Progenitor cell of endocrine pancreas (in vitro differentiated cells): ENCODE measurements at regions not wholly inside any gene's neighbourhood (a gene's known extent, or its start where the extent isn't known, plus 50 kb on each side); places are given as distances from the start of the nearest gene placed in this dataset.
A peak's percentile ranks its signal among the peaks of the same experiment; 100 is the strongest.

ENCODE experiments used
- DNase-seq: peaks from one replicate; pipeline ENCODE4 v3.0.0; 2021; ENCODE audit warnings: low spot score; ENCODE audit not compliant: unreplicated experiment
- H3K27ac Mint-ChIP-seq: 2 replicates; pipeline ENCODE4 v1.8.0; 2021; ENCODE audit warnings: mild to moderate bottlenecking, moderate library complexity, mixed read lengths
- H3K27me3 Mint-ChIP-seq: 2 replicates; pipeline ENCODE4 v1.8.0; 2021; ENCODE audit warnings: mixed read lengths
- H3K36me3 Mint-ChIP-seq: 2 replicates; pipeline ENCODE4 v1.8.0; 2022; ENCODE audit warnings: mixed read lengths; ENCODE audit not compliant: insufficient read depth
- H3K4me1 Mint-ChIP-seq: 2 replicates; pipeline ENCODE4 v1.8.0; 2021; ENCODE audit warnings: low read depth, mixed read lengths
- H3K4me3 Mint-ChIP-seq: 2 replicates; pipeline ENCODE4 v1.8.0; 2021; ENCODE audit warnings: low read depth, mild to moderate bottlenecking, moderate library complexity, mixed read lengths
- H3K9me3 Mint-ChIP-seq: 2 replicates; pipeline ENCODE4 v1.8.0; 2021; ENCODE audit warnings: low read depth, mixed read lengths
- TF ChIP-seq, protein P1 (sequence below): fragments of 200-600 bp; sonication (generic); IDR thresholded peaks from one replicate; pipeline ENCODE4 v1.5.0; 2021; ENCODE audit warnings: antibody characterized with exemption, mild to moderate bottlenecking; ENCODE audit not compliant: unreplicated experiment

DNA sequence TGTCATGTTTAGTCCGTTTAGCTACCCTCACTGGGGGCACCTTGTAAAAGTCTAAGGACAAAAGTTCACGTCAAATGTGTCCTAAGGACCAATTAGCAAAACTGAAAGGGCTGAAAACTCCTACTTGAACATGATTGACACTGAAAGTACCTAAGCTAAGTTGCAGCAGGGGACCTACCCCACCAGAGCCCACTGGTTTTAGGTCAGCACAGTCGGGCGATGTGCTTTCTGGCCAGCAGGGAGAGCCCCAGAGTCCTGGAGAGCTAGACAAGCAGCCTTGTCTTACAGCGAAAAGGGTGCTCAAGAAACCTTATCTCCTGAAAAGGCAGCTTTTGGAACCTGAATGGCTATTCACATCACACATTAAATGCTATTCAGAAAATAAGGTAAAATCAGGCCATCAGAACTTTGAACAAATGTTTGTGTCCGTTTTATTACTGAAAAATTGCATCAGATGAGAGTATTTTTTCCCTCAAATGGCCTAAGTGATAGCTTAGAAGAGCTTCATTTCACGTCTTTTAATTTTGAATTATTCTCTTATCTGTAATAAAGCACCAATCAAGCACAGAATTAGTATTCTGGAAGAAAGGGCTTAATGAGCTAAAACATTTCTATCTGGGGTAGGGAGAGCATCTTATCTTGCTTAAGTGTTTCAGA, 52.2 kb upstream of the MKI67 start:
- H3K27me3 Mint-ChIP-seq, result peaks cover 3% of the 10 kb centered on the region
- peaks cover 4% of the 10 kb centered on the region for H3K36me3 Mint-ChIP-seq
- no peak overlapping the region for H3K27ac Mint-ChIP-seq
- H3K4me1 Mint-ChIP-seq, result no peaks in the 10 kb centered on the region
- no peak for DNase-seq
- no peak overlapping the region for H3K4me3 Mint-ChIP-seq
- H3K9me3 Mint-ChIP-seq, result peaks cover 28% of the 10 kb centered on the region
- TF ChIP-seq, protein P1, sequence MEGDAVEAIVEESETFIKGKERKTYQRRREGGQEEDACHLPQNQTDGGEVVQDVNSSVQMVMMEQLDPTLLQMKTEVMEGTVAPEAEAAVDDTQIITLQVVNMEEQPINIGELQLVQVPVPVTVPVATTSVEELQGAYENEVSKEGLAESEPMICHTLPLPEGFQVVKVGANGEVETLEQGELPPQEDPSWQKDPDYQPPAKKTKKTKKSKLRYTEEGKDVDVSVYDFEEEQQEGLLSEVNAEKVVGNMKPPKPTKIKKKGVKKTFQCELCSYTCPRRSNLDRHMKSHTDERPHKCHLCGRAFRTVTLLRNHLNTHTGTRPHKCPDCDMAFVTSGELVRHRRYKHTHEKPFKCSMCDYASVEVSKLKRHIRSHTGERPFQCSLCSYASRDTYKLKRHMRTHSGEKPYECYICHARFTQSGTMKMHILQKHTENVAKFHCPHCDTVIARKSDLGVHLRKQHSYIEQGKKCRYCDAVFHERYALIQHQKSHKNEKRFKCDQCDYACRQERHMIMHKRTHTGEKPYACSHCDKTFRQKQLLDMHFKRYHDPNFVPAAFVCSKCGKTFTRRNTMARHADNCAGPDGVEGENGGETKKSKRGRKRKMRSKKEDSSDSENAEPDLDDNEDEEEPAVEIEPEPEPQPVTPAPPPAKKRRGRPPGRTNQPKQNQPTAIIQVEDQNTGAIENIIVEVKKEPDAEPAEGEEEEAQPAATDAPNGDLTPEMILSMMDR, result peak; percentile 58

GRCh38 chr10:128180843-128181242, 54.6 kb upstream of the MKI67 start:
- Mint-ChIP-seq H3K9me3 (peaks cover 14% of the 10 kb centered on the region), H3K4me3 (no peak overlapping the region), H3K36me3 (peaks cover 1% of the 10 kb centered on the region), H3K4me1 (no peaks in the 10 kb centered on the region), H3K27me3 (peaks cover 10% of the 10 kb centered on the region), H3K27ac (no peak overlapping the region)
- TF ChIP-seq, protein P1, result no peak
- no peak for DNase-seq

DNA sequence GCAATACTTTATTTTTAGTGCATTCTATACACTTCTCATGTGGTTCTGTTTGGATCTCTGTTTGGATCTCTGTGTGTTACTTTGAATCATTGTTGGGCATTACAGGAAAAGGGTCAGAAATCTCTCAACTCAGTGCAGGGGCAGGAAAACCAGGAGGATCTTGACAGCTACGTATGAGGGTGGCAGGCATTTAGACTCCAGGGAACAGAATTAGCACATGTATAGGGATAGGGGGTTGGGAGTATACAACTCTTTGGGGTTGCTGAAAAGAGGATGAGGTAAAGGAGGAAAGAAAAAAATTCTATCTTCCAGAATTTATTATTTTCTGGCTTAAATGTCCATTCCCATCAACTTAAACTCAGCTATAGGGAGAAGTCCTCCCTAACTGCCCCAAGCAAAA, 59.4 kb upstream of the MKI67 start:
- H3K36me3 Mint-ChIP-seq, result peaks cover 1% of the 10 kb centered on the region
- no peaks in the 10 kb centered on the region for H3K4me1 Mint-ChIP-seq
- peaks cover 20% of the 10 kb centered on the region for H3K27me3 Mint-ChIP-seq
- no peak overlapping the region for H3K27ac Mint-ChIP-seq
- peaks cover 11% of the 10 kb centered on the region for H3K9me3 Mint-ChIP-seq
- TF ChIP-seq, protein P1, result no peak
- no peak overlapping the region for H3K4me3 Mint-ChIP-seq
- no peak for DNase-seq

GRCh38 chr10:128186959-128187787, 61.0 kb upstream of the MKI67 start:
- Mint-ChIP-seq H3K9me3 (peaks cover 11% of the 10 kb centered on the region), H3K27me3 (peaks cover 22% of the 10 kb centered on the region), H3K36me3 (peaks cover 1% of the 10 kb centered on the region), H3K4me3 (no peak overlapping the region), H3K27ac (no peak overlapping the region), H3K4me1 (no peaks in the 10 kb centered on the region)
- no peak for DNase-seq
- TF ChIP-seq, protein P1, result no peak

DNA sequence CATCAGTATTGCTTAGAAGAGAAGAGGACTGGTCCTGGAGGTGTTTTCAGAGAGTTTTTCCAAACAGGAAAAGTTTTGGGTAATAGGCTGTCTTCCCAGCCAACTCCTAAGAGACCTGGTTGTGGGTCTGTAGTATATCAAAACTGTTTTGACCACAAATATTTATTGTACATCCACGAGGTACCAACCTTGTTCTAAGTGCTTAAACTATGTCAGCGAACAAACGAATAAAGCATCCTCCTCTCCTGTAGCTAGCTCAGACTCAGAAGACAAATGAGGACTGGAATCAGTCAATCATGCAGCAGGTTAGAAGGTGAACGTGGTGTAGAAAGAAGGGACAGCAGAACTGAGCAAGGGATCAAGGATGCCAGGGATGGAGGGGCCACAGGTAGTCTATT, 61.6 kb upstream of the MKI67 start:
- Mint-ChIP-seq H3K4me1 (no peaks in the 10 kb centered on the region), H3K9me3 (peaks cover 8% of the 10 kb centered on the region), H3K36me3 (peaks cover 1% of the 10 kb centered on the region), H3K27me3 (peaks cover 24% of the 10 kb centered on the region), H3K4me3 (no peak overlapping the region), H3K27ac (no peak overlapping the region)
- TF ChIP-seq, protein P1, result no peak
- DNase-seq, result no peak
